Endothelial cell (in vitro differentiated cells): ENCODE measurements at regions not wholly inside any gene's neighbourhood (a gene's known extent, or its start where the extent isn't known, plus 50 kb on each side); places are given as distances from the start of the nearest gene placed in this dataset.

Experiments
- DNase-seq: peaks from one replicate; pipeline ENCODE4 v3.0.0; 2021; ENCODE audit warnings: low spot score
- H3K27ac Mint-ChIP-seq: one replicate; pipeline ENCODE4 v1.8.0; 2021; ENCODE audit warnings: mixed read lengths, inconsistent platforms; ENCODE audit not compliant: unreplicated experiment
- H3K27me3 Mint-ChIP-seq: one replicate; pipeline ENCODE4 v1.8.0; 2021; ENCODE audit warnings: mild to moderate bottlenecking, moderate library complexity, mixed read lengths, inconsistent platforms; ENCODE audit not compliant: unreplicated experiment
- H3K36me3 Mint-ChIP-seq: one replicate; pipeline ENCODE4 v1.8.0; 2021; ENCODE audit warnings: mild to moderate bottlenecking, low read depth, mixed read lengths, inconsistent platforms; ENCODE audit not compliant: unreplicated experiment
- H3K4me1 Mint-ChIP-seq: one replicate; pipeline ENCODE4 v1.8.0; 2021; ENCODE audit warnings: mild to moderate bottlenecking, mixed read lengths, inconsistent platforms; ENCODE audit not compliant: unreplicated experiment
- H3K4me3 Mint-ChIP-seq: one replicate; pipeline ENCODE4 v1.8.0; 2021; ENCODE audit warnings: mild to moderate bottlenecking, mixed read lengths, inconsistent platforms; ENCODE audit not compliant: unreplicated experiment
- H3K9me3 Mint-ChIP-seq: one replicate; pipeline ENCODE4 v1.8.0; 2021; ENCODE audit warnings: mixed read lengths, inconsistent platforms; ENCODE audit not compliant: unreplicated experiment
- TF ChIP-seq, protein P1 (sequence below): fragments of 200-600 bp; sonication (generic); IDR thresholded peaks from one replicate; pipeline ENCODE4 v1.5.0; 2021; ENCODE audit warnings: antibody characterized with exemption; ENCODE audit not compliant: unreplicated experiment

GRCh38 chr20:51176446-51176845, 153.5 kb upstream of the KCNG1 start:
- Mint-ChIP-seq H3K27ac (no peak overlapping the region), H3K9me3 (no peaks in the 10 kb centered on the region), H3K27me3 (peaks cover 5% of the 10 kb centered on the region), H3K4me3 (no peak overlapping the region), H3K36me3 (no peaks in the 10 kb centered on the region), H3K4me1 (peaks cover 9% of the 10 kb centered on the region)
- DNase-seq = no peak
- TF ChIP-seq, protein P1, sequence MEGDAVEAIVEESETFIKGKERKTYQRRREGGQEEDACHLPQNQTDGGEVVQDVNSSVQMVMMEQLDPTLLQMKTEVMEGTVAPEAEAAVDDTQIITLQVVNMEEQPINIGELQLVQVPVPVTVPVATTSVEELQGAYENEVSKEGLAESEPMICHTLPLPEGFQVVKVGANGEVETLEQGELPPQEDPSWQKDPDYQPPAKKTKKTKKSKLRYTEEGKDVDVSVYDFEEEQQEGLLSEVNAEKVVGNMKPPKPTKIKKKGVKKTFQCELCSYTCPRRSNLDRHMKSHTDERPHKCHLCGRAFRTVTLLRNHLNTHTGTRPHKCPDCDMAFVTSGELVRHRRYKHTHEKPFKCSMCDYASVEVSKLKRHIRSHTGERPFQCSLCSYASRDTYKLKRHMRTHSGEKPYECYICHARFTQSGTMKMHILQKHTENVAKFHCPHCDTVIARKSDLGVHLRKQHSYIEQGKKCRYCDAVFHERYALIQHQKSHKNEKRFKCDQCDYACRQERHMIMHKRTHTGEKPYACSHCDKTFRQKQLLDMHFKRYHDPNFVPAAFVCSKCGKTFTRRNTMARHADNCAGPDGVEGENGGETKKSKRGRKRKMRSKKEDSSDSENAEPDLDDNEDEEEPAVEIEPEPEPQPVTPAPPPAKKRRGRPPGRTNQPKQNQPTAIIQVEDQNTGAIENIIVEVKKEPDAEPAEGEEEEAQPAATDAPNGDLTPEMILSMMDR = no peak

- no peaks in the 10 kb centered on the region for H3K9me3 Mint-ChIP-seq
- TF ChIP-seq, protein P1 = no peak
- H3K4me1 Mint-ChIP-seq = peaks cover 9% of the 10 kb centered on the region
- H3K27me3 Mint-ChIP-seq = peaks cover 5% of the 10 kb centered on the region
- no peak overlapping the region for H3K27ac Mint-ChIP-seq
- no peak overlapping the region for H3K4me3 Mint-ChIP-seq
- no peaks in the 10 kb centered on the region for H3K36me3 Mint-ChIP-seq
- no peak for DNase-seq
Observed at GRCh38 chr20:51175724-51176123, 152.8 kb upstream of the KCNG1 start.

DNA sequence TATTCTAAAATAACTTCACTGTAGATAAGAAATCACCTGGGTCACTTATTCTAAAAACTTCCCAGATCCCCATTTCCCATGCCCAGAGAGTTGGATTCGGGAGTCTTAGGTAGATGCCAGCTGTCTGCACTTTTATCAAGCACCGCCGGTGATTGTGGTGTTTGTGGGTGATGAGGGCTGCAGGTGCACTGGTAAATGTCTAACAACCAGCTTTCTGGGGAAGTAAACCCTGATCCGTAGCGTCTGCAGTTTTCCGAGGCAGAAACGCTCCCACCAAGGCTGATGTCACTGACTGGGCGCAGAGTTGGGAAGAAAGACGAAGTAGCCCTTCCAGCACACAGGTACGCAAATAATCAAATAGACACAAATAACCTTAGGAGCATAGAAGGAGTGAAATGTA, 152.2 kb upstream of the KCNG1 start:
- TF ChIP-seq, protein P1 = no peak
- no peak overlapping the region for H3K27ac Mint-ChIP-seq
- no peak overlapping the region for H3K4me3 Mint-ChIP-seq
- no peak for DNase-seq
- H3K4me1 Mint-ChIP-seq = peaks cover 9% of the 10 kb centered on the region
- peaks cover 4% of the 10 kb centered on the region for H3K27me3 Mint-ChIP-seq
- no peaks in the 10 kb centered on the region for H3K9me3 Mint-ChIP-seq
- H3K36me3 Mint-ChIP-seq = no peaks in the 10 kb centered on the region

DNA sequence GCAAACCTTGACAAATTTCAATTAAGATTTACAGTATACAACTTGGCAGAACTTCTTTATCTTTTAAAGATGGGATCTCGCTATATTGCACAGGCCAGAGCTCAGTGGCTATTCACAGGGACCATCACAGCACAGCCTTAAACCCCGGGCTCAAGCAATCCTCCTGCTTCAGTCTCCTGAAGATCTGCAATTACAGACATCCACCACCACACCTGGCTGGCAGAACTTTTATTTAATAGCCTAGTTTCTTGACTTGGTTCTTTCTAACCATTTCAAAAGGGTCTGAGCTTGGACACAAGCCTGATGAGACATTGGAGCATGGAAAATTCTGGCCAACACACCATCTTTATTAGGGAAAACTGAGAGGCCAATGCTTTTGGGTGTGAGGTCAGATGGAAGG, 151.6 kb upstream of the KCNG1 start:
- H3K4me1 Mint-ChIP-seq = peaks cover 9% of the 10 kb centered on the region
- no peak for DNase-seq
- H3K4me3 Mint-ChIP-seq = no peak overlapping the region
- TF ChIP-seq, protein P1 = no peak
- H3K9me3 Mint-ChIP-seq = no peaks in the 10 kb centered on the region
- no peak overlapping the region for H3K27ac Mint-ChIP-seq
- H3K27me3 Mint-ChIP-seq = peaks cover 2% of the 10 kb centered on the region
- no peaks in the 10 kb centered on the region for H3K36me3 Mint-ChIP-seq

GRCh38 chr20:51172558-51173428, 149.9 kb upstream of the KCNG1 start:
- Mint-ChIP-seq H3K4me3 (no peak overlapping the region), H3K9me3 (no peaks in the 10 kb centered on the region), H3K4me1 (peaks cover 9% of the 10 kb centered on the region), H3K27me3 (peaks cover 2% of the 10 kb centered on the region), H3K27ac (no peak overlapping the region), H3K36me3 (no peaks in the 10 kb centered on the region)
- TF ChIP-seq, protein P1 = no peak
- DNase-seq = no peak
